ENCODE measurements at regions not wholly inside any gene's neighbourhood (a gene's known extent, or its start where the extent isn't known, plus 50 kb on each side); places are given as distances from the start of the nearest gene placed in this dataset.

DNA sequence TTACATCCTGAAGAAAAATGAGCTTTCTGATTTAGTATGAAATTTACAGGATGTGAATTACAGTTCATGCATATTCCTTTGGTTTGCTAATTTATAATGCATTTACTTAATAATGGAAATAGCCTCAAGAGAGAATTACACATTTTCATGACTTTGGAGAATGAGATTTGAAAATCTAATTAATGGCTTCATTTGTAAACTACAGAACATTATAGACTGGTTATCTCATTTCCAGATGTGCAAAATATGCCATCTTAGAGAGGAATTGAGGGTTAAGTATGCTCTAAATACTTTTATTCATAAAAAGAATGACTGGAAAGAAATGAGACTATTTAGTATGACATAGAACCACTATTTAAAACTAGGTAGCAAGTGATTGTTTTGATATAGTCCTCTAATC is 94.2 kb upstream of the DNAJC10 start:
- peaks cover 64% of the 10 kb centered on the region for H3K4me1 Mint-ChIP-seq
- ChIA-PET POLR2A (no interaction called here), CTCF (no interaction called here)
- H3K9me3 Mint-ChIP-seq, result no peaks in the 10 kb centered on the region
- H3K27ac Mint-ChIP-seq, result no peak overlapping the region
- DNase-seq (ENCODE audit: low spot score) (no peak), ATAC-seq (no peak)
- TF ChIP-seq PRRX2 (CRISPR knock-in tag; IDR thresholded peaks at IDR 0.05) (no peak), SP1 (CRISPR knock-in tag; conservative IDR thresholded peaks at IDR 0.05) (no peak), ETV6 (CRISPR knock-in tag; IDR thresholded peaks at IDR 0.05) (no peak), JUN (CRISPR knock-in tag; IDR thresholded peaks at IDR 0.05) (no peak), NR1H2 (CRISPR knock-in tag; IDR thresholded peaks at IDR 0.05) (no peak), FOXK1 (CRISPR knock-in tag; IDR thresholded peaks at IDR 0.05) (no peak), CBFB (CRISPR knock-in tag; IDR thresholded peaks at IDR 0.05; ENCODE audit: low read depth) (no peak), RELA (CRISPR knock-in tag; IDR thresholded peaks at IDR 0.05; ENCODE audit: borderline replicate concordance) (no peak), MXD4 (CRISPR knock-in tag; IDR thresholded peaks at IDR 0.05; ENCODE audit: borderline replicate concordance) (no peak), TEAD4 (CRISPR knock-in tag; IDR thresholded peaks at IDR 0.05) (no peak)
- TF ChIP-seq, protein P1, sequence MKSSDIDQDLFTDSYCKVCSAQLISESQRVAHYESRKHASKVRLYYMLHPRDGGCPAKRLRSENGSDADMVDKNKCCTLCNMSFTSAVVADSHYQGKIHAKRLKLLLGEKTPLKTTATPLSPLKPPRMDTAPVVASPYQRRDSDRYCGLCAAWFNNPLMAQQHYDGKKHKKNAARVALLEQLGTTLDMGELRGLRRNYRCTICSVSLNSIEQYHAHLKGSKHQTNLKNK (CRISPR knock-in tag; IDR thresholded peaks at IDR 0.05), result no peak
- TF ChIP-seq, protein P2, sequence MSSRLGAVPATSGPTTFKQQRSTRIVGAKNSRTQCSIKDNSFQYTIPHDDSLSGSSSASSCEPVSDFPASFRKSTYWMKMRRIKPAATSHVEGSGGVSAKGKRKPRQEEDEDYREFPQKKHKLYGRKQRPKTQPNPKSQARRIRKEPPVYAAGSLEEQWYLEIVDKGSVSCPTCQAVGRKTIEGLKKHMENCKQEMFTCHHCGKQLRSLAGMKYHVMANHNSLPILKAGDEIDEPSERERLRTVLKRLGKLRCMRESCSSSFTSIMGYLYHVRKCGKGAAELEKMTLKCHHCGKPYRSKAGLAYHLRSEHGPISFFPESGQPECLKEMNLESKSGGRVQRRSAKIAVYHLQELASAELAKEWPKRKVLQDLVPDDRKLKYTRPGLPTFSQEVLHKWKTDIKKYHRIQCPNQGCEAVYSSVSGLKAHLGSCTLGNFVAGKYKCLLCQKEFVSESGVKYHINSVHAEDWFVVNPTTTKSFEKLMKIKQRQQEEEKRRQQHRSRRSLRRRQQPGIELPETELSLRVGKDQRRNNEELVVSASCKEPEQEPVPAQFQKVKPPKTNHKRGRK (CRISPR knock-in tag; IDR thresholded peaks at IDR 0.05; ENCODE audit: borderline replicate concordance), result no peak
- TF ChIP-seq, protein P3, sequence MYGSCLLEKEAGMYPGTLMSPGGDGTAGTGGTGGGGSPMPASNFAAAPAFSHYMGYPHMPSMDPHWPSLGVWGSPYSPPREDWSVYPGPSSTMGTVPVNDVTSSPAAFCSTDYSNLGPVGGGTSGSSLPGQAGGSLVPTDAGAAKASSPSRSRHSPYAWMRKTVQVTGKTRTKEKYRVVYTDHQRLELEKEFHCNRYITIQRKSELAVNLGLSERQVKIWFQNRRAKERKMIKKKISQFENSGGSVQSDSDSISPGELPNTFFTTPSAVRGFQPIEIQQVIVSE (CRISPR knock-in tag; IDR thresholded peaks at IDR 0.05; ENCODE audit: borderline replicate concordance), result no peak
- TF ChIP-seq, protein P4, sequence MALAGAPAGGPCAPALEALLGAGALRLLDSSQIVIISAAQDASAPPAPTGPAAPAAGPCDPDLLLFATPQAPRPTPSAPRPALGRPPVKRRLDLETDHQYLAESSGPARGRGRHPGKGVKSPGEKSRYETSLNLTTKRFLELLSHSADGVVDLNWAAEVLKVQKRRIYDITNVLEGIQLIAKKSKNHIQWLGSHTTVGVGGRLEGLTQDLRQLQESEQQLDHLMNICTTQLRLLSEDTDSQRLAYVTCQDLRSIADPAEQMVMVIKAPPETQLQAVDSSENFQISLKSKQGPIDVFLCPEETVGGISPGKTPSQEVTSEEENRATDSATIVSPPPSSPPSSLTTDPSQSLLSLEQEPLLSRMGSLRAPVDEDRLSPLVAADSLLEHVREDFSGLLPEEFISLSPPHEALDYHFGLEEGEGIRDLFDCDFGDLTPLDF (CRISPR knock-in tag; IDR thresholded peaks at IDR 0.05), result no peak
- TF ChIP-seq, protein P5, sequence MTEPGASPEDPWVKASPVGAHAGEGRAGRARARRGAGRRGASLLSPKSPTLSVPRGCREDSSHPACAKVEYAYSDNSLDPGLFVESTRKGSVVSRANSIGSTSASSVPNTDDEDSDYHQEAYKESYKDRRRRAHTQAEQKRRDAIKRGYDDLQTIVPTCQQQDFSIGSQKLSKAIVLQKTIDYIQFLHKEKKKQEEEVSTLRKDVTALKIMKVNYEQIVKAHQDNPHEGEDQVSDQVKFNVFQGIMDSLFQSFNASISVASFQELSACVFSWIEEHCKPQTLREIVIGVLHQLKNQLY (CRISPR knock-in tag; IDR thresholded peaks at IDR 0.05), result no peak
- TF ChIP-seq, protein P6, sequence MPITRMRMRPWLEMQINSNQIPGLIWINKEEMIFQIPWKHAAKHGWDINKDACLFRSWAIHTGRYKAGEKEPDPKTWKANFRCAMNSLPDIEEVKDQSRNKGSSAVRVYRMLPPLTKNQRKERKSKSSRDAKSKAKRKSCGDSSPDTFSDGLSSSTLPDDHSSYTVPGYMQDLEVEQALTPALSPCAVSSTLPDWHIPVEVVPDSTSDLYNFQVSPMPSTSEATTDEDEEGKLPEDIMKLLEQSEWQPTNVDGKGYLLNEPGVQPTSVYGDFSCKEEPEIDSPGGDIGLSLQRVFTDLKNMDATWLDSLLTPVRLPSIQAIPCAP (CRISPR knock-in tag; IDR thresholded peaks at IDR 0.05), result no peak
- TF ChIP-seq, protein P7, sequence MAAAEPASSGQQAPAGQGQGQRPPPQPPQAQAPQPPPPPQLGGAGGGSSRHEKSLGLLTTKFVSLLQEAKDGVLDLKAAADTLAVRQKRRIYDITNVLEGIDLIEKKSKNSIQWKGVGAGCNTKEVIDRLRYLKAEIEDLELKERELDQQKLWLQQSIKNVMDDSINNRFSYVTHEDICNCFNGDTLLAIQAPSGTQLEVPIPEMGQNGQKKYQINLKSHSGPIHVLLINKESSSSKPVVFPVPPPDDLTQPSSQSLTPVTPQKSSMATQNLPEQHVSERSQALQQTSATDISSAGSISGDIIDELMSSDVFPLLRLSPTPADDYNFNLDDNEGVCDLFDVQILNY (CRISPR knock-in tag; IDR thresholded peaks at IDR 0.05), result no peak
- TF ChIP-seq, protein P8, sequence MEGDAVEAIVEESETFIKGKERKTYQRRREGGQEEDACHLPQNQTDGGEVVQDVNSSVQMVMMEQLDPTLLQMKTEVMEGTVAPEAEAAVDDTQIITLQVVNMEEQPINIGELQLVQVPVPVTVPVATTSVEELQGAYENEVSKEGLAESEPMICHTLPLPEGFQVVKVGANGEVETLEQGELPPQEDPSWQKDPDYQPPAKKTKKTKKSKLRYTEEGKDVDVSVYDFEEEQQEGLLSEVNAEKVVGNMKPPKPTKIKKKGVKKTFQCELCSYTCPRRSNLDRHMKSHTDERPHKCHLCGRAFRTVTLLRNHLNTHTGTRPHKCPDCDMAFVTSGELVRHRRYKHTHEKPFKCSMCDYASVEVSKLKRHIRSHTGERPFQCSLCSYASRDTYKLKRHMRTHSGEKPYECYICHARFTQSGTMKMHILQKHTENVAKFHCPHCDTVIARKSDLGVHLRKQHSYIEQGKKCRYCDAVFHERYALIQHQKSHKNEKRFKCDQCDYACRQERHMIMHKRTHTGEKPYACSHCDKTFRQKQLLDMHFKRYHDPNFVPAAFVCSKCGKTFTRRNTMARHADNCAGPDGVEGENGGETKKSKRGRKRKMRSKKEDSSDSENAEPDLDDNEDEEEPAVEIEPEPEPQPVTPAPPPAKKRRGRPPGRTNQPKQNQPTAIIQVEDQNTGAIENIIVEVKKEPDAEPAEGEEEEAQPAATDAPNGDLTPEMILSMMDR (IDR thresholded peaks at IDR 0.05), result no peak
- no peaks in the 10 kb centered on the region for H3K27me3 Mint-ChIP-seq (ENCODE audit: low read depth)
- H3K36me3 Mint-ChIP-seq, result no peaks in the 10 kb centered on the region
- no peak overlapping the region for H3K4me3 Mint-ChIP-seq

DNA sequence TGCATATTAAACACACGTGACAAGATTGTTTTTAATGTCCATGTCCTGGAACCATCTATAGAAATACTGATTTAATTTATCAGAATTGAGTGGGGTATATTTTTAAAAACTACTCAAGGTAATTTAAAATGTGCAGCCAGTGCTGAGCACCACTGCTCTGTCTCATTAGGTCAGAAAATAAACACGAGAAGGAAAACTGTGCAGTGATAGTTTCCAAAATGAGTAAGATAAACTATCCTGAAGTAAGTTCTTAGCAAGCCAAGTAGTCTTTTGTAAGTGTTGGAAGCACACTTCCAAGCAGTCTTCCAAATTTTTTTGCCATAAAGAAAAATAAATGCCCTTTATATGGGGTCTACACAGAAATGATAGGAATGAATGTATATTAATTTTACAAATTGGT is 93.8 kb upstream of the DNAJC10 start:
- H3K9me3 Mint-ChIP-seq, result no peaks in the 10 kb centered on the region
- no peak overlapping the region for H3K4me3 Mint-ChIP-seq
- H3K27me3 Mint-ChIP-seq (ENCODE audit: low read depth), result no peaks in the 10 kb centered on the region
- peaks cover 64% of the 10 kb centered on the region for H3K4me1 Mint-ChIP-seq
- ATAC-seq (no peak), DNase-seq (ENCODE audit: low spot score) (no peak)
- H3K36me3 Mint-ChIP-seq, result no peaks in the 10 kb centered on the region
- ChIA-PET POLR2A (no interaction called here), CTCF (no interaction called here)
- H3K27ac Mint-ChIP-seq, result no peak overlapping the region
- TF ChIP-seq FOXJ3 (CRISPR knock-in tag; IDR thresholded peaks at IDR 0.05; ENCODE audit: borderline replicate concordance) (no peak), MXD4 (CRISPR knock-in tag; IDR thresholded peaks at IDR 0.05; ENCODE audit: borderline replicate concordance) (no peak), ZNF232 (CRISPR knock-in tag; IDR thresholded peaks at IDR 0.05) (no peak)
- TF ChIP-seq, protein P9, sequence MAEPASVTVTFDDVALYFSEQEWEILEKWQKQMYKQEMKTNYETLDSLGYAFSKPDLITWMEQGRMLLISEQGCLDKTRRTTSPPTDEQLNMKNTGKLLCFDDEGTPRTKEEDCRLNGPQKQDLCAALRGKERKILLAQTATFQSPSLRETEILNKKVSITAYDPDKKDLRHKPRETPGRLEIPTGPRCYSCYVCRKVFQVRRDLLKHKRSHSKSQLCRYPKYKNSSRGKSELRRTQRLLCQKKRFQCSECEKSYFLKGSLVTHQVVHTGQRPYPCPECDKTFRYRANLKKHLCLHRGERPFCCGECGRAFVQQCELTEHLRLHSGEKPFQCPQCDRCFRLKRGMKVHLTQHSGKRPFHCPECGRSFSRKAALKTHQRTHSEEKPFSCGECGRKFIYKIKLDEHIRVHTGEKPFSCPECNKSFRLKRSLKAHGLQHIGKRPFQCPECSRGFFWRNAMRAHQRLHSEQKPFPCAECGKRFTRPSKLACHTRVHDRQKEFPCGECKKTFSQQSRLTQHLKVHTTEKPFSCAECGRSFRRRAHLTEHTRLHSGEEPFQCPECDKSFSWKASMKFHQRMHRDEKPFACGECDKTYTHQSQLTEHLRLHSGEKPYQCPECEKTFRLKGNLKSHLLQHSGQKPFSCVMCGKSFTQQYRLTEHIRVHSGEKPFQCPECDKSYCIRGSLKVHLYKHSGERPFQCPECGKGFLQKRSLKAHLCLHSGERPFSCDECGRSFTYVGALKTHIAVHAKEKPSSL (CRISPR knock-in tag; conservative IDR thresholded peaks at IDR 0.05), result no peak
- TF ChIP-seq, protein P10, sequence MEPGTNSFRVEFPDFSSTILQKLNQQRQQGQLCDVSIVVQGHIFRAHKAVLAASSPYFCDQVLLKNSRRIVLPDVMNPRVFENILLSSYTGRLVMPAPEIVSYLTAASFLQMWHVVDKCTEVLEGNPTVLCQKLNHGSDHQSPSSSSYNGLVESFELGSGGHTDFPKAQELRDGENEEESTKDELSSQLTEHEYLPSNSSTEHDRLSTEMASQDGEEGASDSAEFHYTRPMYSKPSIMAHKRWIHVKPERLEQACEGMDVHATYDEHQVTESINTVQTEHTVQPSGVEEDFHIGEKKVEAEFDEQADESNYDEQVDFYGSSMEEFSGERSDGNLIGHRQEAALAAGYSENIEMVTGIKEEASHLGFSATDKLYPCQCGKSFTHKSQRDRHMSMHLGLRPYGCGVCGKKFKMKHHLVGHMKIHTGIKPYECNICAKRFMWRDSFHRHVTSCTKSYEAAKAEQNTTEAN (CRISPR knock-in tag; IDR thresholded peaks at IDR 0.05), result no peak
- TF ChIP-seq, protein P8 (IDR thresholded peaks at IDR 0.05), result no peak

Data from WTC11 (cell line).